Neural progenitor cell (in vitro differentiated cells): ENCODE measurements at regions not wholly inside any gene's neighbourhood (a gene's known extent, or its start where the extent isn't known, plus 50 kb on each side); places are given as distances from the start of the nearest gene placed in this dataset.

Experiments used
- CTCF ChIP-seq: fragments of 200-600 bp; sonication (generic); IDR thresholded peaks from 2 replicates; pipeline ENCODE4 v1.5.1; 2017; ENCODE audit warnings: antibody characterized with exemption, mild to moderate bottlenecking
- EZH2 ChIP-seq: fragments of 200-600 bp; sonication (generic); IDR thresholded peaks from 2 replicates; pipeline ENCODE4 v1.6.1; 2017; ENCODE audit warnings: antibody characterized with exemption, mild to moderate bottlenecking, moderate library complexity
- EZH2phosphoT487 ChIP-seq: fragments of 200-600 bp; sonication (generic); IDR thresholded peaks from 2 replicates; pipeline ENCODE4 v1.6.1; 2017; ENCODE audit warnings: antibody characterized with exemption

GRCh38 chr20:23269954-23270353 lies 80.6 kb upstream of the NXT1 start:
- TF ChIP-seq EZH2 (no peak), CTCF (no peak), EZH2phosphoT487 (no peak)
